Adrenal gland (tissue), 5 donors: ENCODE measurements at regions not wholly inside any gene's neighbourhood (a gene's known extent, or its start where the extent isn't known, plus 50 kb on each side); places are given as distances from the start of the nearest gene placed in this dataset.

Experiments used
- CTCF ChIP-seq, 6 experiments: fragments of 450-650 bp in 4 of 6; fragments of 200-600 bp in 2 of 6; sonication (generic) in 1 of 6; IDR thresholded peaks; 1 replicate in 5 of 6; 2 replicates in 1 of 6; pipeline versions ENCODE4 v1.5.1 to v1.8.0; 2016 to 2021; ENCODE audit warnings: antibody characterized with exemption in 6 of 6, mild to moderate bottlenecking in 2 of 6, moderate library complexity in 1 of 6
- POLR2A ChIP-seq, 2 donors: fragments of 450-650 bp; IDR thresholded peaks; one replicate each; pipeline ENCODE4 v1.6.1; 2017; ENCODE audit warnings: antibody characterized with exemption in 2 of 2, mild to moderate bottlenecking in 2 of 2, moderate library complexity in 1 of 2
- donor health status: DM: no; HTN: no; CAD: no.

- TF ChIP-seq CTCF (IDR thresholded peaks at IDR 0.05) (no peak), POLR2A (IDR thresholded peaks at IDR 0.05) (no peak)
Measured at GRCh38 chr3:148366743-148367410, 330.8 kb upstream of the AGTR1 start.
